Adrenal gland (tissue), 9 donors: ENCODE measurements at regions not wholly inside any gene's neighbourhood (a gene's known extent, or its start where the extent isn't known, plus 50 kb on each side); places are given as distances from the start of the nearest gene placed in this dataset.

Source experiments
- DNase-seq, 7 donors: peaks; one replicate each; pipeline ENCODE4 v3.0.0-alpha.2; 2019 to 2020
- H3K27ac ChIP-seq, 5 donors: fragments of 200-600 bp; sonication (generic) in 4 of 5; 1 replicate in 3 of 5; 2 replicates in 2 of 5; pipeline versions ENCODE4 v1.5.1 to v1.8.0; 2016 to 2020; ENCODE audit warnings: mild to moderate bottlenecking in 1 of 5
- H3K27me3 ChIP-seq: fragments of 200-600 bp; 2 replicates; pipeline ENCODE4 v1.8.0; 2021
- H3K36me3 ChIP-seq, 2 donors: fragments of 200-600 bp; replicated peaks in 1 of 2; 1 replicate in 1 of 2; 2 replicates in 1 of 2; pipeline versions ENCODE4 v1.5.1 to v1.8.0; 2018 to 2022
- H3K4me1 ChIP-seq, 2 donors: fragments of 200-600 bp; replicated peaks in 1 of 2; 1 replicate in 1 of 2; 2 replicates in 1 of 2; pipeline versions ENCODE4 v1.5.1 to v1.8.0; 2018 to 2021
- H3K4me3 ChIP-seq, 4 donors: fragments of 200-600 bp; sonication (generic) in 3 of 4; one replicate each; pipeline ENCODE4 v1.5.1; 2016 to 2018
- H3K9me3 ChIP-seq, 3 donors: fragments of 200-600 bp; sonication (generic) in 1 of 3; replicated peaks in 1 of 3; 1 replicate in 2 of 3; 2 replicates in 1 of 3; pipeline versions ENCODE4 v1.5.1 to v1.8.0; 2016 to 2021
- POLR2A ChIP-seq, 2 donors: fragments of 450-650 bp; IDR thresholded peaks; one replicate each; pipeline ENCODE4 v1.6.1; 2017; ENCODE audit warnings: antibody characterized with exemption in 2 of 2, mild to moderate bottlenecking in 2 of 2, moderate library complexity in 1 of 2
- WGBS, 4 donors: extraction: QIAGEN DNeasy Blood & Tissue Kit in 2 of 4; methylation state at CpG; one replicate each; pipeline versions ENCODE4 v1.1.5 to v1.1.7; 2013 to 2017; 5-methylcytosine and 5-hydroxymethylcytosine counted together
- intact Hi-C, 2 donors: fragments of 100-400 bp; cut with DNase I; formaldehyde crosslinking; loops; one replicate each; pipeline versions ENCODE4 v1.14.1 to v1.15.0; 2022 to 2023
- TF ChIP-seq, protein P1 (sequence below), 6 experiments: fragments of 450-650 bp in 4 of 6; fragments of 200-600 bp in 2 of 6; sonication (generic) in 1 of 6; IDR thresholded peaks; 1 replicate in 5 of 6; 2 replicates in 1 of 6; pipeline versions ENCODE4 v1.5.1 to v1.8.0; 2016 to 2021; ENCODE audit warnings: antibody characterized with exemption in 6 of 6, mild to moderate bottlenecking in 2 of 6, moderate library complexity in 1 of 6
- donor health status: healthy with polysubstance abuse.
- donor health status: Bipolar disorder and iron deficiency.
- donor health status: DM: yes; HTN: yes; CAD: no.
- donor health status: DM: no; HTN: no; CAD: no.
- donor health status: DM: no; HTN: no; CAD: no.

DNA sequence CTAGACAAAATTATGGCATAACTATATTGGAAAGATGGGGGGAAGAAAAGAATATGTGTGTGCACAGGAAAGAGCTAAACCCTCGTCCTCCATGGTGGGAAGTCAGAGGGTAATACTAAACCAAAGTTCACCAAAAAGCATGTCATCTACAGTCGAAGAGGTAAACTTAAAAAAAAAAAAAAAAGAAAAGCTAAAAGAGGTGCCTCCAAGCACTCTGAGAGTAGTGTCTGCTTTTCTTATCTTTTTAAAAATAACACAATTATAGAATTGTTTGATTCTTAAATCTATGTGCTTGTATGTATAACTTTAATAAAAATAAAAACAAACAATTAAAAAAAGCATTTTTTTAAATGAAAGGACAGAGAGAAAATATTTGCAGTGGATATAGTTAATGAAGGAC lies 77.3 kb upstream of the MYCN start:
- 61 to 87% (median 73%) methylated on average over 2 of the region's 2 CpGs for WGBS, 4 donors
- no peak for DNase-seq

DNA sequence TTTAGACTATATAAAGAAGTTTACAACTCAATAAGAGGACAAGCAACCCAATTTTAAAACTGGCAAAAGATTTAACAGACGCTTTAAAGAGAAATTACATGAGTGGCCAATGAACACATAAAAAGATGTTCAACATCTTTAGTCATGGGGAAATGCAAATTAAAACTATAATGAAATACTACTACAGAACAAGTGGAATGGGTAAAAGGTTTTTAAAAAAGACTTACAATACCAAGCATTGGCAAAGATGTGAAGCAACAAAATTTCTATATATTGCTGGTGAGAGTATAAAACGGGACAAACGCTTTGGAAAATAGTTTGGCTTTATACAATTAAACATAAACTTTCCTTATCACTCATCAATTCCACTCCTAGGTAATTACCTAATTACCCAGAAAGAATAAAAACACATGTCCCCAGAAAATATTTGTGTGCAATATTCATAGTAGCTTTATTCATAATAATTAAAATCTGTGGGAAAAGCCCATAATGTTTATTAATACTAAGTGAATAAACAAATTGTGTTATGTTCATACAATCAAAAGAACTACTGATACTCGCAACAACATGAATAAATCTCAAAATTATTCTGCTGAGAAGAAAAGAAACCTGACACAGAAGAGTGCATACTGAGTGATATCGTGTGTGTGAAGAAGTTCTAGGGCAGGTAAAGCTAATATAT lies 76.7 kb upstream of the MYCN start:
- H3K27ac ChIP-seq: no peak overlapping the region
- H3K4me3 ChIP-seq: no peak overlapping the region
- H3K27me3 ChIP-seq: peaks cover 14% of the 10 kb centered on the region
- intact Hi-C loops: no loop called here
- no peak for DNase-seq
- WGBS, 4 donors: 82 to 95% (median 86%) methylated on average over 5 of the region's 5 CpGs
- H3K9me3 ChIP-seq: no peaks in the 10 kb centered on the region
- TF ChIP-seq, protein P1, sequence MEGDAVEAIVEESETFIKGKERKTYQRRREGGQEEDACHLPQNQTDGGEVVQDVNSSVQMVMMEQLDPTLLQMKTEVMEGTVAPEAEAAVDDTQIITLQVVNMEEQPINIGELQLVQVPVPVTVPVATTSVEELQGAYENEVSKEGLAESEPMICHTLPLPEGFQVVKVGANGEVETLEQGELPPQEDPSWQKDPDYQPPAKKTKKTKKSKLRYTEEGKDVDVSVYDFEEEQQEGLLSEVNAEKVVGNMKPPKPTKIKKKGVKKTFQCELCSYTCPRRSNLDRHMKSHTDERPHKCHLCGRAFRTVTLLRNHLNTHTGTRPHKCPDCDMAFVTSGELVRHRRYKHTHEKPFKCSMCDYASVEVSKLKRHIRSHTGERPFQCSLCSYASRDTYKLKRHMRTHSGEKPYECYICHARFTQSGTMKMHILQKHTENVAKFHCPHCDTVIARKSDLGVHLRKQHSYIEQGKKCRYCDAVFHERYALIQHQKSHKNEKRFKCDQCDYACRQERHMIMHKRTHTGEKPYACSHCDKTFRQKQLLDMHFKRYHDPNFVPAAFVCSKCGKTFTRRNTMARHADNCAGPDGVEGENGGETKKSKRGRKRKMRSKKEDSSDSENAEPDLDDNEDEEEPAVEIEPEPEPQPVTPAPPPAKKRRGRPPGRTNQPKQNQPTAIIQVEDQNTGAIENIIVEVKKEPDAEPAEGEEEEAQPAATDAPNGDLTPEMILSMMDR (IDR thresholded peaks at IDR 0.05): no peak
- no peak for TF ChIP-seq POLR2A (IDR thresholded peaks at IDR 0.05)
- H3K4me1 ChIP-seq: no peaks in the 10 kb centered on the region
- no peaks in the 10 kb centered on the region for H3K36me3 ChIP-seq

More for the DNA sequence above, 77.3 kb upstream of the MYCN start:
- no peaks in the 10 kb centered on the region for H3K4me1 ChIP-seq
- intact Hi-C loops: no loop called here
- no peaks in the 10 kb centered on the region for H3K9me3 ChIP-seq
- peaks cover 14% of the 10 kb centered on the region for H3K27me3 ChIP-seq
- H3K36me3 ChIP-seq: no peaks in the 10 kb centered on the region
- no peak overlapping the region for H3K27ac ChIP-seq
- H3K4me3 ChIP-seq: no peak overlapping the region
- TF ChIP-seq, protein P1 (IDR thresholded peaks at IDR 0.05): no peak
- TF ChIP-seq POLR2A (IDR thresholded peaks at IDR 0.05): no peak

DNA sequence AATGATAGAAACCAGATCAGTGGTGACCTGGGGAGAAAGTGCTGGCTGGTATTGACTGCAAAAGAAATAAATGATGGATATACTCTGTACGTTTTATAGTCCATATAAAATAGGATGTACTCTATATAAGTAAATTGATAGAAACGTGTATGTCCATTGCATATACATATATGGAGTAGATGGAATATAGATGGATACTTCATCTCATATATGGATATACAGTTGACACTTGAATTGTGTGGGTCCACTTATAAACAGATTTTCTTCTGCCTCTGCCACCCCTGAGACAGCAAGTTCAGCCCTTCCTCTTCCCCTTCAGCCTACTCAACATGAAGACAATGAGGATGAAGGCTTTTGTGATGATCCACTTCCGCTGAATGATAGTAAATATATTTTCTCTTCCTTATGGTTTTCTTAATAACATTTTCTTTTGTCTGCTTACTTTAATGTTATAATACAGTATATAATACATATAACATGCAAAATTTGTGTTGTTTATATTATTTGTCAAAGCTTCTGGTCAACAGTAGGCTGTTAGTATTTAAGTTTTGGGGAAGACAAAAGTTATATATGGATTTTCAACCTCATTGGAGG lies 76.1 kb upstream of the MYCN start:
- intact Hi-C loops: no loop called here
- Histone ChIP-seq H3K27ac (no peak overlapping the region), H3K9me3 (no peaks in the 10 kb centered on the region), H3K27me3 (peaks cover 10% of the 10 kb centered on the region), H3K4me3 (no peak overlapping the region), H3K4me1 (no peaks in the 10 kb centered on the region), H3K36me3 (no peaks in the 10 kb centered on the region)
- 67 to 77% (median 73%) methylated on average over 3 of the region's 3 CpGs for WGBS, 4 donors
- TF ChIP-seq, protein P1 (IDR thresholded peaks at IDR 0.05): no peak
- TF ChIP-seq POLR2A (IDR thresholded peaks at IDR 0.05): no peak
- DNase-seq: no peak

DNA sequence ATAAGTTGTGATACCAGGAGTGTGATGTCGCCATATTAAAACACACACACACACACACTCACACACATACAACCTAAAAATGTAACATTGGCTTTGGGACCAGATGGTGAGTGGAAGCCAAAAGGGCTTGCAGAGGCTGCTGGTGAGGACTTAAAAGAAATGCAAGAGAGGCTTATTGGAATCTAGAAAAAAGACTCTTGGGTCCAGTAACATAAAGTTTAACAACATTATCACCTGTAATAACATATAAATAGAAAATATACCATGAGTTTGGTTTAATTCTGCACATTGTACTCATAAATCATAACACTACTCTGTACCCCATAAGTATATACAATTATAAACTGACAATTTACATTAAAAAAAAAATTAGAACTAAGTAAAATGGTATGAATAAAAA lies 74.4 kb upstream of the MYCN start:
- no peaks in the 10 kb centered on the region for H3K36me3 ChIP-seq
- intact Hi-C loops: no loop called here
- no peak for DNase-seq
- H3K27me3 ChIP-seq: peaks cover 3% of the 10 kb centered on the region
- no peaks in the 10 kb centered on the region for H3K9me3 ChIP-seq
- TF ChIP-seq, protein P1 (IDR thresholded peaks at IDR 0.05): no peak
- no peak for TF ChIP-seq POLR2A (IDR thresholded peaks at IDR 0.05)
- WGBS, 4 donors: 55 to 79% (median 62%) methylated on average over 1 of the region's 1 CpG
- no peaks in the 10 kb centered on the region for H3K4me1 ChIP-seq
- H3K4me3 ChIP-seq: no peak overlapping the region
- no peak overlapping the region for H3K27ac ChIP-seq
